ENCODE measurements at regions not wholly inside any gene's neighbourhood (a gene's known extent, or its start where the extent isn't known, plus 50 kb on each side); places are given as distances from the start of the nearest gene placed in this dataset.

- intact Hi-C loops (cut with DNase I) = no loop called here
- H3K9me3 ChIP-seq = no peaks in the 10 kb centered on the region
- no peak for DNase-seq (ENCODE audit: low spot score in 2 of 2)
- no peak overlapping the region for H3K4me3 ChIP-seq
- H3K36me3 ChIP-seq = no peaks in the 10 kb centered on the region
- no peaks in the 10 kb centered on the region for H3K4me1 ChIP-seq
- no peak for TF ChIP-seq CTCF (IDR thresholded peaks at IDR 0.05)
- H3K27me3 ChIP-seq = no peaks in the 10 kb centered on the region
- H3K27ac ChIP-seq = no peak overlapping the region
These were observed 141.7 kb downstream of the EFNB2 start for GRCh38 chr13:106393776-106394175.

- Histone ChIP-seq H3K27ac (no peak overlapping the region), H3K4me1 (no peaks in the 10 kb centered on the region), H3K9me3 (no peaks in the 10 kb centered on the region), H3K27me3 (no peaks in the 10 kb centered on the region), H3K36me3 (no peaks in the 10 kb centered on the region), H3K4me3 (no peak overlapping the region)
- no peak for DNase-seq (ENCODE audit: low spot score in 2 of 2)
- no peak for TF ChIP-seq CTCF (IDR thresholded peaks at IDR 0.05)
- intact Hi-C loops (cut with DNase I) = no loop called here
These were observed 143.8 kb downstream of the EFNB2 start for GRCh38 chr13:106391681-106392080.

GRCh38 chr13:106391271-106391670 lies 144.2 kb downstream of the EFNB2 start:
- intact Hi-C loops (cut with DNase I) = no loop called here
- H3K9me3 ChIP-seq = no peaks in the 10 kb centered on the region
- H3K27me3 ChIP-seq = no peaks in the 10 kb centered on the region
- H3K27ac ChIP-seq = no peak overlapping the region
- H3K4me3 ChIP-seq = no peak overlapping the region
- DNase-seq (ENCODE audit: low spot score in 2 of 2) = no peak
- H3K4me1 ChIP-seq = no peaks in the 10 kb centered on the region
- TF ChIP-seq CTCF (IDR thresholded peaks at IDR 0.05) = no peak
- H3K36me3 ChIP-seq = no peaks in the 10 kb centered on the region

GRCh38 chr13:106390367-106390766 lies 145.1 kb downstream of the EFNB2 start:
- Histone ChIP-seq H3K4me1 (no peaks in the 10 kb centered on the region), H3K27me3 (no peaks in the 10 kb centered on the region), H3K4me3 (no peak overlapping the region), H3K27ac (no peak overlapping the region), H3K9me3 (no peaks in the 10 kb centered on the region), H3K36me3 (no peaks in the 10 kb centered on the region)
- TF ChIP-seq CTCF (IDR thresholded peaks at IDR 0.05) = no peak
- intact Hi-C loops (cut with DNase I) = no loop called here
- DNase-seq (ENCODE audit: low spot score in 2 of 2) = no peak

- intact Hi-C loops (cut with DNase I) = no loop called here
- H3K27ac ChIP-seq = no peak overlapping the region
- no peaks in the 10 kb centered on the region for H3K36me3 ChIP-seq
- no peak for TF ChIP-seq CTCF (IDR thresholded peaks at IDR 0.05)
- no peak overlapping the region for H3K4me3 ChIP-seq
- DNase-seq (ENCODE audit: low spot score in 2 of 2) = no peak
- peaks cover 3 to 13% of the 10 kb centered on the region in 2 donors for H3K4me1 ChIP-seq
- H3K9me3 ChIP-seq = no peaks in the 10 kb centered on the region
- no peaks in the 10 kb centered on the region for H3K27me3 ChIP-seq
These were observed 149.8 kb downstream of the EFNB2 start for GRCh38 chr13:106385654-106386053.

GRCh38 chr13:106384516-106384915 lies 150.9 kb downstream of the EFNB2 start:
- H3K36me3 ChIP-seq = no peaks in the 10 kb centered on the region
- no peak for TF ChIP-seq CTCF (IDR thresholded peaks at IDR 0.05)
- H3K4me3 ChIP-seq = no peak overlapping the region
- intact Hi-C loops (cut with DNase I) = no loop called here
- peaks cover 3 to 14% of the 10 kb centered on the region in 2 donors for H3K4me1 ChIP-seq
- H3K27ac ChIP-seq = no peak overlapping the region
- DNase-seq (ENCODE audit: low spot score in 2 of 2) = no peak
- H3K9me3 ChIP-seq = no peaks in the 10 kb centered on the region
- no peaks in the 10 kb centered on the region for H3K27me3 ChIP-seq

Data from ascending aorta (tissue), 2 donors.